ENCODE measurements at regions not wholly inside any gene's neighbourhood (a gene's known extent, or its start where the extent isn't known, plus 50 kb on each side); places are given as distances from the start of the nearest gene placed in this dataset.

- no peak for DNase-seq (ENCODE audit: low read depth, low spot score)
- dilution Hi-C loops (cut with MboI; ENCODE audit: extremely low pct_ligation_motif_present, low sequenced_read_pairs): no loop called here
- TF ChIP-seq, protein P1, sequence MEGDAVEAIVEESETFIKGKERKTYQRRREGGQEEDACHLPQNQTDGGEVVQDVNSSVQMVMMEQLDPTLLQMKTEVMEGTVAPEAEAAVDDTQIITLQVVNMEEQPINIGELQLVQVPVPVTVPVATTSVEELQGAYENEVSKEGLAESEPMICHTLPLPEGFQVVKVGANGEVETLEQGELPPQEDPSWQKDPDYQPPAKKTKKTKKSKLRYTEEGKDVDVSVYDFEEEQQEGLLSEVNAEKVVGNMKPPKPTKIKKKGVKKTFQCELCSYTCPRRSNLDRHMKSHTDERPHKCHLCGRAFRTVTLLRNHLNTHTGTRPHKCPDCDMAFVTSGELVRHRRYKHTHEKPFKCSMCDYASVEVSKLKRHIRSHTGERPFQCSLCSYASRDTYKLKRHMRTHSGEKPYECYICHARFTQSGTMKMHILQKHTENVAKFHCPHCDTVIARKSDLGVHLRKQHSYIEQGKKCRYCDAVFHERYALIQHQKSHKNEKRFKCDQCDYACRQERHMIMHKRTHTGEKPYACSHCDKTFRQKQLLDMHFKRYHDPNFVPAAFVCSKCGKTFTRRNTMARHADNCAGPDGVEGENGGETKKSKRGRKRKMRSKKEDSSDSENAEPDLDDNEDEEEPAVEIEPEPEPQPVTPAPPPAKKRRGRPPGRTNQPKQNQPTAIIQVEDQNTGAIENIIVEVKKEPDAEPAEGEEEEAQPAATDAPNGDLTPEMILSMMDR (optimal IDR thresholded peaks at IDR 0.05 in 1 of 3, IDR thresholded peaks at IDR 0.05 in 1 of 3, conservative IDR thresholded peaks at IDR 0.05 in 1 of 3; ENCODE audit: extremely low read depth in 1 of 3, insufficient read depth in 2 of 3, low read length in 3 of 3): no peak
- no peak for TF ChIP-seq EZH2 (IDR thresholded peaks at IDR 0.05; ENCODE audit: low read length)
- no peak overlapping the region for H3K4me3 ChIP-seq (ENCODE audit: control insufficient read depth in 2 of 3, extremely low read depth in 1 of 3, insufficient read depth in 2 of 3, low read depth in 1 of 3, low read length in 3 of 3)
- H4K20me1 ChIP-seq (ENCODE audit: control insufficient read depth, extremely low read depth, insufficient read depth, low read length): no peaks in the 10 kb centered on the region
- no peaks in the 10 kb centered on the region for H3K36me3 ChIP-seq (ENCODE audit: control insufficient read depth in 2 of 2, extremely low read depth in 1 of 2, insufficient read depth in 2 of 2, low read length in 2 of 2)
- H3K4me1 ChIP-seq (ENCODE audit: control insufficient read depth, extremely low read depth, insufficient read depth, low read length): no peaks in the 10 kb centered on the region
- no peaks in the 10 kb centered on the region for H3K79me2 ChIP-seq (ENCODE audit: control insufficient read depth, insufficient read depth, low read length)
- H2AFZ ChIP-seq (ENCODE audit: control insufficient read depth, low read length): no peak overlapping the region
- H3K27ac ChIP-seq (ENCODE audit: control insufficient read depth, insufficient read depth, low read length): no peak overlapping the region
- no peak overlapping the region for H3K9ac ChIP-seq (ENCODE audit: control insufficient read depth, extremely low read depth, insufficient read depth, low read length)
- H3K4me2 ChIP-seq (ENCODE audit: control insufficient read depth, extremely low read depth, insufficient read depth, low read depth, low read length): no peak overlapping the region
- H3K9me1 ChIP-seq (ENCODE audit: control insufficient read depth, extremely low read depth, insufficient read depth, low read length): no peaks in the 10 kb centered on the region
- no peak for FAIRE-seq
- H3K9me3 ChIP-seq (ENCODE audit: control insufficient read depth, low read depth, low read length): no peaks in the 10 kb centered on the region
- no peaks in the 10 kb centered on the region for H3K27me3 ChIP-seq (ENCODE audit: control insufficient read depth, extremely low read depth, insufficient read depth, low read length)
Observed at GRCh38 chr5:56703952-56704351, 111.4 kb upstream of the MAP3K1 start.

- no peaks in the 10 kb centered on the region for H4K20me1 ChIP-seq (ENCODE audit: control insufficient read depth, extremely low read depth, insufficient read depth, low read length)
- no peaks in the 10 kb centered on the region for H3K79me2 ChIP-seq (ENCODE audit: control insufficient read depth, insufficient read depth, low read length)
- dilution Hi-C loops (cut with MboI; ENCODE audit: extremely low pct_ligation_motif_present, low sequenced_read_pairs): no loop called here
- H3K36me3 ChIP-seq (ENCODE audit: control insufficient read depth in 2 of 2, extremely low read depth in 1 of 2, insufficient read depth in 2 of 2, low read length in 2 of 2): no peaks in the 10 kb centered on the region
- H2AFZ ChIP-seq (ENCODE audit: control insufficient read depth, low read length): no peak overlapping the region
- TF ChIP-seq, protein P1 (optimal IDR thresholded peaks at IDR 0.05 in 1 of 3, IDR thresholded peaks at IDR 0.05 in 1 of 3, conservative IDR thresholded peaks at IDR 0.05 in 1 of 3; ENCODE audit: extremely low read depth in 1 of 3, insufficient read depth in 2 of 3, low read length in 3 of 3): no peak
- no peak for TF ChIP-seq EZH2 (IDR thresholded peaks at IDR 0.05; ENCODE audit: low read length)
- no peak overlapping the region for H3K27ac ChIP-seq (ENCODE audit: control insufficient read depth, insufficient read depth, low read length)
- H3K9me3 ChIP-seq (ENCODE audit: control insufficient read depth, low read depth, low read length): no peaks in the 10 kb centered on the region
- no peaks in the 10 kb centered on the region for H3K4me1 ChIP-seq (ENCODE audit: control insufficient read depth, extremely low read depth, insufficient read depth, low read length)
- no peaks in the 10 kb centered on the region for H3K9me1 ChIP-seq (ENCODE audit: control insufficient read depth, extremely low read depth, insufficient read depth, low read length)
- no peak overlapping the region for H3K4me3 ChIP-seq (ENCODE audit: control insufficient read depth in 2 of 3, extremely low read depth in 1 of 3, insufficient read depth in 2 of 3, low read depth in 1 of 3, low read length in 3 of 3)
- DNase-seq (ENCODE audit: low read depth, low spot score): no peak
- no peak overlapping the region for H3K4me2 ChIP-seq (ENCODE audit: control insufficient read depth, extremely low read depth, insufficient read depth, low read depth, low read length)
- no peaks in the 10 kb centered on the region for H3K27me3 ChIP-seq (ENCODE audit: control insufficient read depth, extremely low read depth, insufficient read depth, low read length)
- no peak for FAIRE-seq
- H3K9ac ChIP-seq (ENCODE audit: control insufficient read depth, extremely low read depth, insufficient read depth, low read length): no peak overlapping the region
Observed at GRCh38 chr5:56700711-56701110, 114.6 kb upstream of the MAP3K1 start.
